ENCODE measurements at regions not wholly inside any gene's neighbourhood (a gene's known extent, or its start where the extent isn't known, plus 50 kb on each side); places are given as distances from the start of the nearest gene placed in this dataset.
A peak's percentile ranks its signal among the peaks of the same experiment; 100 is the strongest.

GRCh38 chr9:134229466-134230091, 65.2 kb upstream of the RNU6ATAC start:
- no peak for DNase-seq

GRCh38 chr9:134230092-134230941, 66.0 kb upstream of the RNU6ATAC start:
- DNase-seq: no peak

DNA sequence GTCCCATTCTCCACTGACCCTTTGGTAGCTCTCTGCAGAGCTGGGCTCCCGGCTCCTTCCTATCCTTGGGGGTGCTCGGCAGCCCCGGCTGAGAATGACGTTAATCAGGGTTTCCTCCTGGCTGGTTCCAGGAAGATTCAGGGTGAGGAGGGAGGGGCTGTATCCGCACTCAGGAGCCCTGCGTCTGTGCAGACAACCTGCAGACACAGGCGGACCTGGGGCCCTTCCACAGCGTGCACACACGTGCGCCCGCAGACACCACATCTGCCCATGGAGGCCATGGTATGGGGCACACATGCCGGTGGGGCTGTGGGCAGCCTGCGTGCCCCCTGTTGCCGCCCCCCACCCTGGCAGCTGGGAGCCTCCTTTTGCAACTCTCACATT, 66.6 kb upstream of the RNU6ATAC start:
- no peak for DNase-seq

- DNase-seq: no peak
These were observed 67.0 kb upstream of the RNU6ATAC start for GRCh38 chr9:134231330-134231745.

GRCh38 chr9:134231767-134232166, 67.4 kb upstream of the RNU6ATAC start:
- DNase-seq: no peak

DNA sequence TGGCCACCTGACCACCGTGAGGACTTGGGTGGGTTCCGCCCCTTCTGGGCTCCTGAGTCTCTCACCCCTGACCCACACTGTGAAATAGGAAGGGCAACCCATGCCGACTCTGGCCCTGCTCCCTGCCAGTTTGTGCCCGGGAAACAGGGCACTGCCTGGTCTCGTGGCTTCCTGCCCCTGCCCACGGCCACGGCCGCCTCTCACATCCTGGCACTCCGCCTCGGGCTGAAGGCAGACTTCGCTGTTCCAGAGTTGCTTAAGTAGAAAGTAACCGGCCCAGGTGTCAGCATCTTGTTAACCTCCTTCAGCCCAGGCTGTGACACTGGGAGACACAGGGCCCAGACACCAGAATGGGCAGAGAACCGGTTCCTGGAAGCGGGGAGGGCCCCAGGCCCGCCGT, 68.7 kb upstream of the RNU6ATAC start:
- no peak for DNase-seq

DNA sequence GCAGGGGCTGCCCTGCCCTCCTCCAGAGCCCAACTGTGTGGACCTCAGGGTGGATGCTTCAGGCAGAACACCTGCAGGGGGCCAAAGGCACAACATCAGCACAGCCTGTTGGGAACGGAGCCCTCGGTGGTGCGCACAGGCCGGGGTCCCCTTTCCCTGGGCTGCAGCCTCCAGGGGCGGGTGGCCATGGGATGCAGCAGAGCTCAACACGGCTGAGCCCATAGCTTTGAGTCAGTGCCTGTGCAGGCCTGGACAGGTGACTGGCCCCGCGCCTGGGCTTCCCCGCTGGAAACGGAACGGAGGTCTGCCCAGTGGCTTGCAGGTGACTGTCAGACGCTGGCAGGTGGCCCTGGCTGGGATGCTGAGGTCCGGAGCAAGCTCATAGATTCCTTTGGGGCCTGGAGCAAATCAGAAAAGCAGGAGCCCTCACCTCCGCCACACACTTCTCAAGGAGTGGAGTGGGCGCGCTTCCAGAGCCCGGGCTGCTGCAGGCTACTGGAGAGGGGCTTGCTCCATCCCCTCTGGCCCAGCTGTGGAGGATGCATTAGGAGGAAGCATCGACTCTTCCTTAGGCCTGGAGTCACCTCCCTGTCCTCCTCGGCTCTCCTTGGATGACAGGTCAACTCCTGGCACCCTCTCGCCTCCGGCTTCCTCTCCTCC, 69.8 kb upstream of the RNU6ATAC start:
- DNase-seq: no peak

DNA sequence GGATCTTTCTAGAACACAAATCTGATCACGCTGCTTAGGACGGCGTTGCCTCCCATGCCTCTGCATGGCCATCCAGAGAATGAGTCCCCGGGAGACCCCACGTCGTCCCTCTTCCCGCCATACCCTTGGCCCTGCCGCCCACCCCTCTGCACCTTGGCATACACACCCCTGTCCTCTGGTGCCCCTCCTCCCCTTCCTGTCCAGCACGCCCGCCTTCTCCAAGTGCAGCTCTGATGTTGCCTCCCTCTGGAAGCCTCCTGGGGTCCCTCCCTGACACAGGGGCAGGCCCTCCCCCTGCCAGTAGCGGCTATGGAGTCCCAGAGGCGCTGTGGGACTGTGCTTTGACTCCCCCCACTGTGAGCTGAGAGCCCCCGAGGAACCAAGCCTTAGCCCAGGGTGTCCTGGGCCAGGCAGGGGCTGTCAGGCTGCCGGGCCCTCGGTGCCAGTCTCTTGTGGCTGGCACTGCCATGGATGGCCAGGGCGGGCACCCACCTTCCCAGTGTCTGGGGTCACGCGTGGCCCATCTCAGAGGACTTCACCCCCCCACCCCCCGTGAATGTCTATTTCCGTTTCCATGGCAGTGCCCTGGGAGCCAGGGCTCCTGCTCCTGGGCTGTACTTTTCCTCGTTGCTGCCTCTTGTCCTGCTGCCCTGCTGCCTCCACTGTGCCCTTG, 70.5 kb upstream of the RNU6ATAC start:
- DNase-seq: no peak

DNA sequence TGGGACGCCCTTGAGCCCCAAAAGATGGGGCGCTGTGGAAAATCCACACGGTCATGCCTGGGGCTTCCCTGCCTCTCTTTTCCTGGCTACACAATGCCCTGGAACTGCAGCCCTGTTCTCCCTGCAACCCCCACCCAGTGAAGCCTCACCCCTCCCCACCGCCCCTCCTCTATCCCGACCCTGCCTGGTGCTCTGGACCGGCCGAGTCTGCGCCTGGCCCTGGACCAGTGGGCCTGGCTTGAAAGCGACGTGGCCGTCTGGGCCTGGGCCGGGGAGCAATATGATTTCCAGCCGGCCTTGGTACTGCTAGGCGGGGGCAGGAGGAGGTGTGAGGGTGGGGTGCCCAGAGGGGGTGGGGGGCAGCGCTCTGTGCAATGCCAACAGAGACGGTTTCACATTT, 71.0 kb upstream of the RNU6ATAC start:
- no peak for DNase-seq

GRCh38 chr9:134236001-134236421, 71.6 kb upstream of the RNU6ATAC start:
- no peak for DNase-seq

- no peak for DNase-seq
These were observed 72.7 kb upstream of the RNU6ATAC start for GRCh38 chr9:134236935-134237629.

DNA sequence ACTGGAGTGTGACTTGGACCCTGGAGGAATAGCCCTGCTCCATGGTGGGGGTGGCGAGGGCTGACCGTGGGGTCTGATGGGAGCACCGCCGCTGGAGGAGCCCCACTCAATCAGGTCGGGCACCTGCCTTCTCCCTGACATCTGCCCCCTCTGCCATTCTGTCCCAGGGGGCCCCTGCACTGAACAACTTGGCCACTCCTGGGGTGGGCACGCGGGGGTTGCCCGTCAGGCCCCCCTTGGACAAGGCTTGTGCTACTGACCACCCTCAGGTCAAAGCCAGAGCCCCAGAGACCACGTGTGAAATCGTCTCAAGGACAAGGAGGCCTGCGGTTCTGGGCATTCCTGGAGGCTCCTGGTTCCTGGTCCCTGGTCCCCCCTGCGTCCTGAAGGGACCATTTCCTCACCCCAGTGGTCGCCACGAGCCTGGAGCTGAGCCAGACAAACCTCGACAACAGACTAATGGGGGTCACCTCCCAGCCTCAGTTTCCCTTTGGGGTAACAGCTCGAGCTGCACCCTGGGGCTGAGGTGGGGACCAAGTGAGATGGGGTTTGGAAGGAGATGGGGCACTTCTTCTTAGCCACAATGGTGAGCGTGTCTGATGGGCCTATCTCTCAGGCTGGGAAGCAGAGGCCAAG, 73.4 kb upstream of the RNU6ATAC start:
- no peak for DNase-seq

DNA sequence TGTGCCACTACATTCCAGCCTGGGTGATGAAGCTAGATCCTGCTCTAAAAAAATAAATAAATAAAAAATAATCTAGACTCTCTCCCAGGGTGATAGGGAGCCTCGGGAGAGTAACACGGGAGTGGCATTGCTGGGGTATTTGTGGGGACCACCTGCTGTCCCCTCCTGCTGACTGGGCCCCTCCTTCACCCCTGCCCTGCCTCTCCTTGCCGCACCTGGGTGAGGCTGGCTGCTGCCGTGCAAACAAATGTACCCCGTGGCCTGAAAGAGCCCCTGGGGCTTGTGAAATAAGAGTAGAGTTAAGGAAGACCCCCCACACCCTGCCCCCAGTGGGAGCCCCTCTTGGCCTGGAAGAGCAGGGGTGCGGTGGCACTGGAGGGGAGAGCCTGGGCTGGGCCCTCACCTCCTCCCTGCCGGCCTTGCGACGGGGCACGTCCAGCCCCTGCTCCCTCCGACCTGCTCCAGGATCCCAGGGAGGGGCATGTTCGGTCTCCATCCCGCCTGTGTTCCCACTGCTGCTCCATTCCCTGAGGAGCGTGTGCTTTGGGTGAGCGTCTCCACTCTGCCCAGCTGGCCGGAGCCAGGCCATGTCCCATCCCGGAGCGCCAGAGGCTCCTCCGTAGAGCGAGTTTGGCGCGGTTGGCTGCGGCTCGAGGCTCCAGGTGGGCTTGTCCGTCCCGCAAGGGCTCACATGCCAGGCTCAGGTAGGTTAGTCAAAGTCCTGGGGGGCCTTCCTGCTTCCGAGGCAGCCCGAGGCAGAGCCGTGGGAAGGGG, 75.0 kb upstream of the RNU6ATAC start:
- DNase-seq: no peak

- DNase-seq: no peak
These were observed 75.6 kb upstream of the RNU6ATAC start for GRCh38 chr9:134239939-134240338.

GRCh38 chr9:134240361-134240760, 76.0 kb upstream of the RNU6ATAC start:
- no peak for DNase-seq

DNA sequence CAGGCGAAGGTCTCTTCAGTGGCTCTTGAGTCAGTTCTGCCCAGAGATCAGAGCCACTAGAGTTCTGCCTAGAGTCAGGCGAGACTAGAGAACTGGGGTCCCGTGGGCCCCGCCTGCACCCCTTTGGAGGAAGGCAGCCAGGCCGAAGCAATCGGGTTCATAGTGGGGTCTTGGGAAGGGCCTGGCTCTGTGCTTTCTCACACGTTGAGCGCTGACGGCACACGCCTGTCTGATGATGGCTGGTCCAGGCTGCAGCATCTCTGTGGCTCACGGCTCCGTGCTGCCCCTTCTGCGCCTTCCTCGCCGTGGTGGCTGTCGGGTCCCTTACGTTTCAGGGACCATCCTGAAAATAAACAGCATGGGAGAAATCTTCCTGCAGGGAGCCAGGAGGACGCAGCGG, 78.3 kb upstream of the RNU6ATAC start:
- DNase-seq: no peak

DNA sequence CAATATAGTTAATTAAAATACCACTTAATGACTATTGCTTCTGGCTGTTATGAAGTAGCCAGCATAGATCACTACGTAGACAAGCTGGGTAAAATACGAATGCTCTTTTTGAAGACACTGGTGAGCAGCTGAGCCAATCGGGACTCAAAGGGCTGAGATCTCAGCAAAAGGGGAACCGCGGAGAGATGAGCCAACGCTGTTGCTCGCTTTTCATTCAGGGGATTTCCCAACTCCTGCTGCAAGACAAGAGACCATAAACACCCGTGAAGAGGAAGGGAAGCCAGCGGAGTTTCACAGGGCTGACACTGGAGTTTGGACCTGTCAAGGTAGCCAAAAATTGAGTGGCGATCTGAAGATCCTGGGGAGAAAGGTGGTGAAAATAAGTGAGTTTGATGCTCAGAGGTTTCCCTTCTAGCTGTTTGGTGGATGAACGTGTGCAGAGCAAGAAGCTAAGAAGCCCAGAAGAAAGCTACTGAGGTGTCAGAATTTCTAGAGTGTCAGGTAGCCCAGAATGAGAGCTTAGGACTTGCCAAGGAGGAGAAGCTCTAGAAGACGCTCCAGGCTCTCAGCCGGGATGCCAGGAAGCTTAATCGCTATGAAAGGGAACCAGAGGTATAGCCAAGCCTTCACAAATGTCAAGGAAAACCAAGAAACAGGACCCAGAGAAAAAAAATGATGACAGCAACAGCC, 79.6 kb upstream of the RNU6ATAC start:
- DNase-seq: peak; percentile 18

GRCh38 chr9:134245179-134245578, 80.8 kb upstream of the RNU6ATAC start:
- no peak for DNase-seq

- no peak for DNase-seq
These were observed 78.2 kb upstream of the RXRA start for GRCh38 chr9:134247918-134248631.

Data from stimulated activated CD4-positive, alpha-beta T cell treated with anti-CD3 and anti-CD28 coated beads, Interleukin-12 subunit alpha, Interleukin-12 subunit beta, amount 100 ng/mL, for 4 hours (primary cell).